Loucy (cell line): ENCODE measurements at regions not wholly inside any gene's neighbourhood (a gene's known extent, or its start where the extent isn't known, plus 50 kb on each side); places are given as distances from the start of the nearest gene placed in this dataset.

Experiments
- CTCF ChIP-seq: fragments of 200-600 bp; sonication (generic); conservative IDR thresholded peaks from 2 replicates; pipeline ENCODE4 v1.5.1; 2014; ENCODE audit warnings: mild to moderate bottlenecking, antibody characterized with exemption, low read length
- EZH2phosphoT487 ChIP-seq: fragments of 200-600 bp; IDR thresholded peaks from 2 replicates; pipeline ENCODE4 v1.6.1; 2018; ENCODE audit warnings: antibody characterized with exemption, mild to moderate bottlenecking, moderate library complexity, borderline replicate concordance

- no peak for TF ChIP-seq CTCF
- no peak for TF ChIP-seq EZH2phosphoT487
Measured at GRCh38 chr3:163671201-163671600, 1407.1 kb downstream of the SI start.
